Tibial nerve (tissue), 4 donors: ENCODE measurements at regions not wholly inside any gene's neighbourhood (a gene's known extent, or its start where the extent isn't known, plus 50 kb on each side); places are given as distances from the start of the nearest gene placed in this dataset.

Experiments
- DNase-seq, 2 donors: peaks; one replicate each; pipeline ENCODE4 v3.0.0-alpha.2; 2019; ENCODE audit warnings: low spot score in 2 of 2
- H3K27ac ChIP-seq, 4 donors: fragments of 200-600 bp; sonication (generic) in 3 of 4; one replicate each; pipeline ENCODE4 v1.5.1; 2017 to 2019; ENCODE audit warnings: mild to moderate bottlenecking in 1 of 4
- H3K27me3 ChIP-seq, 2 donors: fragments of 200-600 bp; sonication (generic) in 1 of 2; one replicate each; pipeline versions ENCODE4 v1.5.1 to v1.6.0; 2017 to 2019
- H3K36me3 ChIP-seq, 3 donors: fragments of 200-600 bp; sonication (generic); one replicate each; pipeline ENCODE4 v1.5.1; 2018 to 2019
- H3K4me1 ChIP-seq, 4 donors: fragments of 200-600 bp; sonication (generic) in 3 of 4; one replicate each; pipeline ENCODE4 v1.5.1; 2017 to 2019
- H3K4me3 ChIP-seq, 4 donors: fragments of 200-600 bp; sonication (generic) in 3 of 4; one replicate each; pipeline ENCODE4 v1.5.1; 2017 to 2019; ENCODE audit warnings: mild to moderate bottlenecking in 1 of 4, moderate library complexity in 1 of 4
- H3K9me3 ChIP-seq, 4 donors: fragments of 200-600 bp; sonication (generic) in 3 of 4; one replicate each; pipeline ENCODE4 v1.5.1; 2017 to 2019
- EP300 ChIP-seq, 2 donors: sonication (generic); formaldehyde crosslinking; IDR thresholded peaks; one replicate each; pipeline ENCODE4 v1.6.1; 2017; ENCODE audit warnings: antibody characterized with exemption in 2 of 2, mild to moderate bottlenecking in 1 of 2
- POLR2A ChIP-seq, 2 donors: fragments of 450-650 bp; IDR thresholded peaks; one replicate each; pipeline ENCODE4 v1.6.1; 2017; ENCODE audit warnings: antibody characterized with exemption in 2 of 2, mild to moderate bottlenecking in 2 of 2, moderate library complexity in 2 of 2
- WGBS, 2 donors: methylation state at CpG; one replicate each; pipeline ENCODE4 v1.1.5; 2018; 5-methylcytosine and 5-hydroxymethylcytosine counted together
- TF ChIP-seq, protein P1 (sequence below), 5 experiments: fragments of 200-600 bp in 3 of 5; fragments of 450-650 bp in 2 of 5; sonication (generic) in 3 of 5; IDR thresholded peaks; one replicate each; pipeline ENCODE4 v1.5.1; 2016 to 2019; ENCODE audit warnings: antibody characterized with exemption in 5 of 5, mild to moderate bottlenecking in 3 of 5, moderate library complexity in 2 of 5

DNA sequence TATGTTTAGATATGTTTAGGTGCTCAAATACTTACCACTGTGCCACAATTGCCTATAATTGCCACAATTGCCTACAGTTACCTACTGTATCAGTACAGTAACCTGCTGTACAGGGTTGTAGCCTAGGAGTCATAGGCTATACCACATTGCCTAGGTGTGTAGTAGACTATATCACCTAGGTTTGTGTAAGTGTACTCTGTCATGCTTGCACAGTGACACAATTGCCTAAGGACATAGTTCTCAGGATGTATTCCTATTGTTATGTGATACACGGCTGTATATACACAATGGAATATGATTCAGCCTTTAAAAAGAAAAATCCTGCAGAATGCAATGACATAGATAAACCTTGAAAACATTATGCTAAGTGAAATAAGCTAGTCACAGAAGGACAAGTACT is 264.8 kb downstream of the RAP2B start:
- no peak for DNase-seq
- H3K4me3 ChIP-seq: no peak overlapping the region
- H3K9me3 ChIP-seq: peaks cover 0 to 28% (median 2%) of the 10 kb centered on the region in 4 donors
- H3K27ac ChIP-seq: no peak overlapping the region
- H3K4me1 ChIP-seq: no peaks in the 10 kb centered on the region
- no peak for TF ChIP-seq POLR2A (IDR thresholded peaks at IDR 0.05)
- no peak for TF ChIP-seq EP300 (IDR thresholded peaks at IDR 0.05)
- TF ChIP-seq, protein P1, sequence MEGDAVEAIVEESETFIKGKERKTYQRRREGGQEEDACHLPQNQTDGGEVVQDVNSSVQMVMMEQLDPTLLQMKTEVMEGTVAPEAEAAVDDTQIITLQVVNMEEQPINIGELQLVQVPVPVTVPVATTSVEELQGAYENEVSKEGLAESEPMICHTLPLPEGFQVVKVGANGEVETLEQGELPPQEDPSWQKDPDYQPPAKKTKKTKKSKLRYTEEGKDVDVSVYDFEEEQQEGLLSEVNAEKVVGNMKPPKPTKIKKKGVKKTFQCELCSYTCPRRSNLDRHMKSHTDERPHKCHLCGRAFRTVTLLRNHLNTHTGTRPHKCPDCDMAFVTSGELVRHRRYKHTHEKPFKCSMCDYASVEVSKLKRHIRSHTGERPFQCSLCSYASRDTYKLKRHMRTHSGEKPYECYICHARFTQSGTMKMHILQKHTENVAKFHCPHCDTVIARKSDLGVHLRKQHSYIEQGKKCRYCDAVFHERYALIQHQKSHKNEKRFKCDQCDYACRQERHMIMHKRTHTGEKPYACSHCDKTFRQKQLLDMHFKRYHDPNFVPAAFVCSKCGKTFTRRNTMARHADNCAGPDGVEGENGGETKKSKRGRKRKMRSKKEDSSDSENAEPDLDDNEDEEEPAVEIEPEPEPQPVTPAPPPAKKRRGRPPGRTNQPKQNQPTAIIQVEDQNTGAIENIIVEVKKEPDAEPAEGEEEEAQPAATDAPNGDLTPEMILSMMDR (IDR thresholded peaks at IDR 0.05): no peak
- H3K27me3 ChIP-seq: no peaks in the 10 kb centered on the region
- 86 to 96% methylated on average over 1 of the region's 1 CpG for WGBS, 2 donors
- no peaks in the 10 kb centered on the region for H3K36me3 ChIP-seq

DNA sequence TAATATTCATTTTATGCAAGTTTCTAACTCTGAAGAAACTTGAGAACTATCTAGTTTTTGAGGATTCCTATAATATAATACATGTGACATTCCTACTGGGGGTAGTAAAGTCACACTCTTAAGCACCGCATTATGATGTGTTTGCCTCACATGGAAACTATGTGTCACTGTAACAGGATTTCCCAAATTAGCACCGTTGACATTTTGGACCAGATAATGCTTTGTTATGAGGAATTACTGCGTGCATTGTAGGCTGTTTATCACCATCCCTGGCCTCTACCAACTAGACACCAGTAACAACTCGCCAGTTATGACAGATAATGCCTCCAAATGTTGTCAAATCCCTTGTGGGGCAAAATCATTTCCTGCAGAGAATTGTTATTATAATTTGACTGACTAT is 267.8 kb downstream of the RAP2B start:
- Histone ChIP-seq H3K9me3 (peaks cover 0 to 4% (median 0%) of the 10 kb centered on the region in 4 donors), H3K4me1 (no peaks in the 10 kb centered on the region), H3K27me3 (no peaks in the 10 kb centered on the region), H3K4me3 (no peak overlapping the region), H3K27ac (no peak overlapping the region), H3K36me3 (no peaks in the 10 kb centered on the region)
- TF ChIP-seq EP300 (IDR thresholded peaks at IDR 0.05) (no peak), POLR2A (IDR thresholded peaks at IDR 0.05) (no peak)
- TF ChIP-seq, protein P1 (IDR thresholded peaks at IDR 0.05): no peak
- WGBS, 2 donors: 44% methylated on average over 4 of the region's 4 CpGs
- DNase-seq: no peak

GRCh38 chr3:153431076-153431475 is 269.1 kb downstream of the RAP2B start:
- Histone ChIP-seq H3K36me3 (no peaks in the 10 kb centered on the region), H3K27ac (no peak overlapping the region), H3K4me3 (no peak overlapping the region), H3K27me3 (no peaks in the 10 kb centered on the region), H3K9me3 (no peaks in the 10 kb centered on the region), H3K4me1 (no peaks in the 10 kb centered on the region)
- DNase-seq: no peak
- TF ChIP-seq POLR2A (IDR thresholded peaks at IDR 0.05) (no peak), EP300 (IDR thresholded peaks at IDR 0.05) (no peak)
- TF ChIP-seq, protein P1 (IDR thresholded peaks at IDR 0.05): no peak
- 85 to 95% methylated on average over 1 of the region's 1 CpG for WGBS, 2 donors

DNA sequence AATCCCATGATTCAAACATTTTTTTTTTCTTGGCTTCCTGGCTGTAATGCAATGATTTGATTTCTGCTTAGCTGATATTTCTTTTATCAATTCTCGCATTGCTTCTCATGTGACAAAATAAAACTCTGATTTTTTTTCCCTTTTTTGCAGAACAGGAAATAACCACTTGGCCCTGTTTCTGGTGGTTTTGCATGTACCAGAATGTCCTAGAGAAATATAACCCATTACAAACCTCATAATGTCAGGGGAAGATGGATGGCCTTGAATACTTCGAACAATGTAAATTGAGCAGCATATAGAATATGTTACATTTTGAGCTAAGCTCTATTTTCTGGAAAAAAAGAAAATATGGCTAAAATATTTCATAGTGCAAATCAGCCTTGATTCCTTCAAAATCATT is 275.6 kb downstream of the RAP2B start:
- Histone ChIP-seq H3K4me3 (no peak overlapping the region), H3K36me3 (no peaks in the 10 kb centered on the region), H3K27me3 (no peaks in the 10 kb centered on the region), H3K27ac (no peak overlapping the region), H3K9me3 (no peaks in the 10 kb centered on the region), H3K4me1 (peaks cover 0 to 10% (median 2%) of the 10 kb centered on the region in 4 donors)
- 32 to 42% methylated on average over 2 of the region's 2 CpGs for WGBS, 2 donors
- DNase-seq: no peak
- TF ChIP-seq EP300 (IDR thresholded peaks at IDR 0.05) (peak in 1 of 2 donors; percentile 16), POLR2A (IDR thresholded peaks at IDR 0.05) (no peak)
- TF ChIP-seq, protein P1 (IDR thresholded peaks at IDR 0.05): no peak

DNA sequence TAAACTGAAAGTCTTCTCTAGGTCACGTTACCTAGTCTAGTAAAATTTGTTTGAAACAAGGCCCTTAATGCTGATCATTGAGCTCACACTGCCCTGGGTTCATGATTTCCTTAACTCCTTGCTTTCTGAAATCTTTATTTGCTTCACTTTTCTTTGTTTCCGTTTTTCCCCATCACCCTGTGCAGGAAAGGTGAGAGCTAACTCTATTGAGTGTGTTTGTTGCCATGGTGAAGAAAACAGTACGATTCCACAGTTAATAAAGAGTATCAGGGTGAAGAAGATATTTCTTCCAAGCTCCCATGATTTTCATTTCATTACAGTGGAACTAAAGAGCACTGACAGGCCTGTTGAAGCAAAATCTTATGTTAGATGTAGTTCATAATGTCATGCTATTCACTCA is 276.2 kb downstream of the RAP2B start:
- no peak overlapping the region for H3K27ac ChIP-seq
- H3K4me3 ChIP-seq: no peak overlapping the region
- DNase-seq: no peak
- TF ChIP-seq EP300 (IDR thresholded peaks at IDR 0.05) (no peak), POLR2A (IDR thresholded peaks at IDR 0.05) (no peak)
- TF ChIP-seq, protein P1 (IDR thresholded peaks at IDR 0.05): no peak
- WGBS, 2 donors: 78 to 84% methylated on average over 3 of the region's 3 CpGs
- H3K4me1 ChIP-seq: peaks cover 0 to 10% (median 2%) of the 10 kb centered on the region in 4 donors
- H3K36me3 ChIP-seq: no peaks in the 10 kb centered on the region
- H3K9me3 ChIP-seq: no peaks in the 10 kb centered on the region
- H3K27me3 ChIP-seq: no peaks in the 10 kb centered on the region
